ENCODE measurements at regions not wholly inside any gene's neighbourhood (a gene's known extent, or its start where the extent isn't known, plus 50 kb on each side); places are given as distances from the start of the nearest gene placed in this dataset.

DNA sequence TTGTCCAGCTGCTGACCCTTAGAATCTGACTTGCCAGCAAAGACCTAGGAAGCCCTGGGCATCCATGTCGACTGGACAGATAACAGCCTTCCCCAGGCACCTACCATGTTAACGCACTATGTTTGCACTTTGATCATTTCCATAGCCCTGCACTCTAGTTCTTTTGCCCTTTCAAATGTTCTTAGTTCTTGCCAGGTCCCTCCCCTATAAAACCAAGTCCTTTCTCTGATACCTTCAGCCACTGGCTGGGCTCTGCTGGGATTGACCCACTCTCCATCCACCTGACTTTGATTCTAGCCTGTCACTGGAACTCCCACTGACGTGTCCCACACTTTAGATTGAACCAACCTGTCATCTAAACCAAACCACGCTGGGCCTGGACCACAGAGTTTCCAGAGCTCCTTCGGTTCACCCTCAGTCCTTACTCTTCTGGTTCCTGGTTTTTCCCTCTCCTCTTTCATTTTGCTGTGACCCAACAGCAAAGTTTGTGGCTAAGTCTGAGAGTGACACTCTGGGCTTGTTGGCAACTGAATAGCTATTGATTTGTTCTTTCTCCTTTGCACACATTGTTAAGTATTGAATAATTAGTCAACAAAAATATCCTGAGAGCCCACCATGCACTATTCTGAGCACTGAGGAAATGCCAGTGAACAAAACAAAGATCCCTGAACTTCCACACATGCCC, 51.8 kb upstream of the STK38L start:
- Histone ChIP-seq H3K27me3 (ENCODE audit: insufficient read depth) (no peaks in the 10 kb centered on the region), H4K20me1 (replicated peaks; ENCODE audit: insufficient read depth) (no peaks in the 10 kb centered on the region), H2AFZ (no peak overlapping the region), H3K9me2 (ENCODE audit: insufficient read depth) (peaks cover 6% of the 10 kb centered on the region), H3F3A (replicated peaks; ENCODE audit: low read depth) (no peaks in the 10 kb centered on the region), H3K4me2 (no peak overlapping the region), H3K27ac (ENCODE audit: low read depth) (no peak overlapping the region), H3K36me3 (ENCODE audit: insufficient read depth) (no peaks in the 10 kb centered on the region), H3K79me2 (replicated peaks; ENCODE audit: insufficient read depth) (no peaks in the 10 kb centered on the region), H3K4me3 (no peak overlapping the region), H3K4me1 (ENCODE audit: insufficient read depth) (peaks cover 4% of the 10 kb centered on the region)
- H3K27ac Mint-ChIP-seq: no peak overlapping the region
- DNase-seq (ENCODE audit: low spot score) (no peak), ATAC-seq (no peak)
- no peaks in the 10 kb centered on the region for H3K4me1 Mint-ChIP-seq
- no peak overlapping the region for H3K4me3 Mint-ChIP-seq
- TF ChIP-seq STAT1 (IDR thresholded peaks at IDR 0.05; ENCODE audit: unreplicated experiment) (no peak), EZH2phosphoT487 (IDR thresholded peaks at IDR 0.05; ENCODE audit: unreplicated experiment) (no peak), CREB1 (CRISPR knock-in tag; IDR thresholded peaks at IDR 0.05; ENCODE audit: low read depth) (no peak), ZNF114 (CRISPR knock-in tag; IDR thresholded peaks at IDR 0.05) (no peak)
- TF ChIP-seq, protein P1, sequence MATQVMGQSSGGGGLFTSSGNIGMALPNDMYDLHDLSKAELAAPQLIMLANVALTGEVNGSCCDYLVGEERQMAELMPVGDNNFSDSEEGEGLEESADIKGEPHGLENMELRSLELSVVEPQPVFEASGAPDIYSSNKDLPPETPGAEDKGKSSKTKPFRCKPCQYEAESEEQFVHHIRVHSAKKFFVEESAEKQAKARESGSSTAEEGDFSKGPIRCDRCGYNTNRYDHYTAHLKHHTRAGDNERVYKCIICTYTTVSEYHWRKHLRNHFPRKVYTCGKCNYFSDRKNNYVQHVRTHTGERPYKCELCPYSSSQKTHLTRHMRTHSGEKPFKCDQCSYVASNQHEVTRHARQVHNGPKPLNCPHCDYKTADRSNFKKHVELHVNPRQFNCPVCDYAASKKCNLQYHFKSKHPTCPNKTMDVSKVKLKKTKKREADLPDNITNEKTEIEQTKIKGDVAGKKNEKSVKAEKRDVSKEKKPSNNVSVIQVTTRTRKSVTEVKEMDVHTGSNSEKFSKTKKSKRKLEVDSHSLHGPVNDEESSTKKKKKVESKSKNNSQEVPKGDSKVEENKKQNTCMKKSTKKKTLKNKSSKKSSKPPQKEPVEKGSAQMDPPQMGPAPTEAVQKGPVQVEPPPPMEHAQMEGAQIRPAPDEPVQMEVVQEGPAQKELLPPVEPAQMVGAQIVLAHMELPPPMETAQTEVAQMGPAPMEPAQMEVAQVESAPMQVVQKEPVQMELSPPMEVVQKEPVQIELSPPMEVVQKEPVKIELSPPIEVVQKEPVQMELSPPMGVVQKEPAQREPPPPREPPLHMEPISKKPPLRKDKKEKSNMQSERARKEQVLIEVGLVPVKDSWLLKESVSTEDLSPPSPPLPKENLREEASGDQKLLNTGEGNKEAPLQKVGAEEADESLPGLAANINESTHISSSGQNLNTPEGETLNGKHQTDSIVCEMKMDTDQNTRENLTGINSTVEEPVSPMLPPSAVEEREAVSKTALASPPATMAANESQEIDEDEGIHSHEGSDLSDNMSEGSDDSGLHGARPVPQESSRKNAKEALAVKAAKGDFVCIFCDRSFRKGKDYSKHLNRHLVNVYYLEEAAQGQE (IDR thresholded peaks at IDR 0.05; ENCODE audit: unreplicated experiment): no peak
- no peaks in the 10 kb centered on the region for H3K27me3 Mint-ChIP-seq (ENCODE audit: insufficient read depth, low read depth, poor library complexity)
- no peaks in the 10 kb centered on the region for H3K9me3 Mint-ChIP-seq
- H3K36me3 Mint-ChIP-seq (ENCODE audit: low read depth): no peaks in the 10 kb centered on the region

GRCh38 chr12:27193106-27193505, 51.0 kb upstream of the STK38L start:
- peaks cover 4% of the 10 kb centered on the region for H3K4me1 ChIP-seq (ENCODE audit: insufficient read depth)
- H3K4me2 ChIP-seq: no peak overlapping the region
- no peaks in the 10 kb centered on the region for H3K9me3 Mint-ChIP-seq
- no peaks in the 10 kb centered on the region for H3K36me3 Mint-ChIP-seq (ENCODE audit: low read depth)
- no peak overlapping the region for H3K4me3 Mint-ChIP-seq
- H3K4me1 Mint-ChIP-seq: no peaks in the 10 kb centered on the region
- no peak overlapping the region for H2AFZ ChIP-seq
- H3K79me2 ChIP-seq (replicated peaks; ENCODE audit: insufficient read depth): no peaks in the 10 kb centered on the region
- H3K27ac Mint-ChIP-seq: no peak overlapping the region
- H4K20me1 ChIP-seq (replicated peaks; ENCODE audit: insufficient read depth): no peaks in the 10 kb centered on the region
- H3K27ac ChIP-seq (ENCODE audit: low read depth): no peak overlapping the region
- peaks cover 6% of the 10 kb centered on the region for H3K9me2 ChIP-seq (ENCODE audit: insufficient read depth)
- no peaks in the 10 kb centered on the region for H3K27me3 ChIP-seq (ENCODE audit: insufficient read depth)
- TF ChIP-seq POLR2AphosphoS5 (IDR thresholded peaks at IDR 0.05; ENCODE audit: low read depth): no peak
- TF ChIP-seq, protein P1 (IDR thresholded peaks at IDR 0.05; ENCODE audit: unreplicated experiment): no peak
- TF ChIP-seq EZH2phosphoT487 (IDR thresholded peaks at IDR 0.05; ENCODE audit: unreplicated experiment): no peak
- no peak for TF ChIP-seq JUNB (IDR thresholded peaks at IDR 0.05; ENCODE audit: unreplicated experiment)
- TF ChIP-seq ZNF331 (CRISPR knock-in tag; IDR thresholded peaks at IDR 0.05; ENCODE audit: low read depth): no peak
- no peak for TF ChIP-seq ZNF114 (CRISPR knock-in tag; IDR thresholded peaks at IDR 0.05)
- TF ChIP-seq CREB1 (CRISPR knock-in tag; IDR thresholded peaks at IDR 0.05; ENCODE audit: low read depth): no peak
- no peaks in the 10 kb centered on the region for H3K36me3 ChIP-seq (ENCODE audit: insufficient read depth)
- H3F3A ChIP-seq (replicated peaks; ENCODE audit: low read depth): no peaks in the 10 kb centered on the region
- no peak for DNase-seq (ENCODE audit: low spot score)
- H3K27me3 Mint-ChIP-seq (ENCODE audit: insufficient read depth, low read depth, poor library complexity): no peaks in the 10 kb centered on the region
- H3K4me3 ChIP-seq: no peak overlapping the region
- ATAC-seq: no peak
